ENCODE measurements at regions not wholly inside any gene's neighbourhood (a gene's known extent, or its start where the extent isn't known, plus 50 kb on each side); places are given as distances from the start of the nearest gene placed in this dataset.
"Not testable (repeated sequence)": the region's sequence is repeated elsewhere in the genome, so short reads cannot be mapped to it uniquely, and the experiment has no call there.

DNA sequence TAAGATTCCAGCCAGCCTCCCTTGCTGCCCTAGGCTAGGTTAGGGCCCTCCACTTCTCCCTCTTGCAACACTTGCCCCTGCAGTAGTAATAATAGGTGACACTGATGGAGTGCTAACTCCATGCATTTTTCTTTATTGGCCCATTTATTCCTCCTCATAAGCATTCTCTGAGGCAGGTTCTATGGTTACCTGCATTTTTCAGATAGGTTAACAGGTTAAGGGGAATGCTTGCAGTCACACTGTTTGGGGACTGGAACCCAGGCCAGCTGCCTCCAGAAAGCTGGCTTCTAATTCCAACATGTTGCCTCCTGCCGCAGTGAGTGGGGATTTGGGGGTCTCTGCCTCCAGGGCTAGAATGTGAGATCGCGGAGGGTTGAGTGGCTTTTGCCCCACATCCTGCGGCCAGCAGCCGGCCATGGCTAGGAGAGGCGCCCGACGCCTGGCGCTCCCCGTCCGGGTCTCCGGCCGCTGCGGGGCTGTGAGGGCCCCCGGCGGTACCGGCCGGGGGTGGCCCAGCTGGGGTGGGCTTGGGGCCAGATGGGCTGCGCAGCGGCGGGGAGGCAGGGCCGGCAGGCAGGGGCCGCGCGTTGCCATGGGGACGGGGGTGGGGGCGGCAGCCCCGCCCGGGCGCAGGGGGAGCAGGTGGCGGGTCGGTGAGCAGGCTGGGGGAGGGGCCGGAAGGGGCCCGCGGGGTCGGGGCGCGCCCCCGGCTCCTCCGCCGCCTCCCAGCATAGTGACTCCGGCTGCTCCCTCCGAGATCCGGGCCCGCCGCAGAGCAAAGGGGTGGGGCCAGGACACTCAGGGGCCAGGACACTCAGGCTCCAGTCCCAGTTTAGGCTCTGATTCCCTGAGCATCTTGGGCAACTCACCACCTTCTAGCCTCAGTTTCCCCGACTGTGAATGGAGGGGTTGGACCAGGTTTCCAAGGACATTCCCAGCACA is 68.4 kb upstream of the SSBP3 start:
- peak; percentile 88 for DNase-seq (ENCODE audit: low spot score)

DNA sequence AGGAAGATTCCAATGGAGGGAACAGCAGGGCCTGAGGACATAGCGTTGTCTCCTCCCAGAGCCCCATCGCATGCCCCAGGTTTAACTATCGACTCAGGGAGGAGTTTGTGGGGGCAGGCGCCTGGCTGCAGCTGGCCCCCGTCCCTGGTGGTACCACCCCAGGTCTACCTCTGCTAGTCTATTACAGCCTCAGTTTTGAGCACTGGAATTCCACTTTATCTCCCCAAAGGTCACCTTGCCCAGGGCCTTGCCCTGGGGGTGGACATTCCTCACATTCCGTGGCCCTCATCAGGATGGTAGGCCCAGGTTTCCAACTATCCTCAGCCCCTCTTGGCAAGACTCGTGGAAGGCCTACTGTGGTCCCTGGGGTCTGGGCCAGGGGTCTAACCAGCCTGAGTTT is 65.4 kb upstream of the SSBP3 start:
- no peak for DNase-seq (ENCODE audit: low spot score)

DNA sequence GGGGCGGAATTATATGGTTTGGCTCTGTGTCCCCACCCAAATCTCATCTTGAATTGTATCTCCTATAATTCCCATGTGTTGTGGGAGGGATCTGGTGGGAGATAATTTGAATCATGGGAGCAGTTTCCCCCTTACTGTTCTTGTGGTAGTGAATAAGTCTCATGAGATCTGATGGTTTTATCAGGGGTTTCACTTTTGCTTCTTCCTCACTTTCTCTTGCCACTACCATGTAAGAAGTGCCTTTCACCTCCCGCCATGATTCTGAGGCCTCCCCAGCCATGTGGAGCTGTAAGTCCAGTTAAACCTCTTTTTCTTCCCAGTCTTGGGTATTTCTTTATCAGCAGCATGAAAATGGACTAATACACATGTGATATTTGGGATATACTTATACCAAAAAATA is 63.2 kb upstream of the SSBP3 start:
- DNase-seq (ENCODE audit: low spot score): not testable (repeated sequence)

DNA sequence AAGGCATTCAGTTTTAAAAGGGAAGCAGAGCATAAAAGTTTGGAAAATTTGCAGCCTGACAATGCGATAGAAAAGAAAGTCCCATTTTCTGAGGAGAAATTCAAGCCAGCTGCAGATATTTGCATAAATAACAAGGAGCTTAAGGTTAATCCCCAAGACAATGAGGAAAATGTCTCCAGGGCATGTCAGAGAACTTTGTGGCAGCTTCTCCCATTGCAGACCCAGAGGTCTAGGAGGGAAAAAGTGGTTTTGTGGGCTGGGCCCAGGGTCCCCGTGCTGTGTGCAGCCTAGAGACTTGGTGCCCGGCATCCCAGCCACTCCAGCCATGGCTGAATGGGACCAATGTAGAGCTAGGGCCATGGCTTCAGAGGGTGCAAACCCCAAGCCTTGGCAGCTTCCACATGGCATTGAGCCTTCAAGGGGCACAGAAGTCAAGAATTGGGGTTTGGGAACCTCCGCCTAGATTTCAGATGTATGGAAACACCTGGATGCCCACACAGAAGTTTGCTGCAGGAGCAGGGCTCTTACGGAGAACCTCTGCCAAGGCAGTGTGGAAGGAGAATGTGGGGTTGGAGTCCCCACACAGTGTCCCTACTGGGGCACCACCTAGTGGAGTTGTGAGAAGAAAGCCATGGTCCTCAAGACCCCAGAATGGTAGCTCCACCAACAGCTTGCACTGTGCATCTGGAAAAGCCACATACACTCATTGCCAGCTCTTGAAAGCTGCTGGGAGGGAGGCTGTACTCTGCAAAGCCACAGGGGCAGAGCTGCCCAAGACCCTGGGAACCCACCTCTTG is 62.3 kb upstream of the SSBP3 start:
- DNase-seq (ENCODE audit: low spot score): not testable (repeated sequence)

DNA sequence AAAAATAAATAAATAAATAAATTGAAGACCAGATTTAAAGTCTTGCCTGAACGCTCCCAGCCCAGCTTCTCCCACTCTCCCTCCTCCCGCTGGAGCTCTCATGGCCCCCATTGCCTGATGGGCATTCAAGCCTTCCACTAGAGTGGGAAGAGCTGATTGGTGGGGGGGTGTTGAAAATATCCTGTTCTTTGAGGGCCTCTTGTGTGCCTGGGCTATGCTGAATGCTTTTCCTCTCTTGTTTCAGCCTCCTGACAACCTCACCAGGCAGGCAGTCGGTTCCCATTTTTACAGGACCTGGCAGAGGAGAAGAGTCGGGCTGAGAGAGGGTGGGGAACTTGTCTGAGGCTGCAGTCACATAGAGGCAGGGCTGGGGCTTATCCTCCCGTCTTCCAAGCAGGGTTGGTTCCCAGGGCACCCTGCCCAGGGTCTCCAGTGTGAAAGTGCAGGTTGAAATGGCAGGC is 59.2 kb upstream of the SSBP3 start:
- DNase-seq (ENCODE audit: low spot score): no peak

DNA sequence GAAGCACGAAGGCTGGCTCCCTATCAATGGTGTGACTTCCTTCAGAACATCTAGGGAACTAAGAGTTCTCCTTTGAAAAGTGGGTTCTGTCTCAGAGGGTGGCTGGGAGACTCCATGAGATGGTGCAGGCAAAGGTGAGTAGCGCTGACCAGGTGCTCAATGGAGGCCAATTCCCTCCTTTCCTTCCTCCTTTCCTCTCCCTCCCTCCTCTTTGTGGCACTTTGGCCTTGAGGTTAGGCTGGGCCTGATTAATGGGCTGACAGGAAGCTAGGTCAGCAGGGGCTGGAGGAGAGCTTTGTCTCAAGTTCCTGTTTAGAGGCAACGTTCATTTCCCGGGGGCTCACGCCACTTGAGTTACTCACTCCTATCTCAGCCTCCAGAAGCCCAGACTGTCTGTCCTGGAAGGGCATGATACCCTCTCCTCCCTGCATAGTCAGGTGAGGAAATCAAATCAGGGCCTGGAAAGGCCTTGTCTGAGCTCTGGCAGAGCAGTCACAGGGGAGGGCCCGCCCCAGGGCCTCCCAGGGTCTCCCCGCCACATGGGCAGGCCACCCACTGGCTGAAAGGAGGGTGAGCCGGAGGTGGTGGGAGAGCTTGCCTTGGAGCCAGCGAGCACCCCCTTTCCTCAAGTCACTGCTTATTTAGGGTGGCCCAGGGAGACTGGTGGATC is 58.4 kb upstream of the SSBP3 start:
- no peak for DNase-seq (ENCODE audit: low spot score)

DNA sequence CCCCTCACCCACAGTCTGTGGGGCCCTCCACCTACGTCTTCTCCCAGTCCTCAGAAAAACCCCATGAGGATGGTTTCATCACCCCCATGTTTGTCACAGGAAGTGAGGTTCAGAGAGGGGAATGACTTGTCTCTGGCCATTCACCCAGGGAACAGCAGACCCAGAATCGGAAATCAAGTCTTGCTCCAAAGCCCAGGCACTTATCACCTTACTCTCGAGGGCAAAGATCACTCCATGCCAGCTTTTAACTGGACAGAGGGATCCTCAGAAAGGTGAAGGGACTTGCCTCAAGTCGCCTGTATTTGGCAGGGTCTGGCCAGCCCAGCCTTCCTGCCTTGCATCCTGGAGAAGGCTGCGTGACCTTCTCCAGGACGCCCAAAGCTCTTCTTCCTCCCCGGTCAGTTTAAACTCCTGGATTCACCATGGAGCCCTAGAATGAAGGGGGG is 57.9 kb upstream of the SSBP3 start:
- DNase-seq (ENCODE audit: low spot score): no peak

DNA sequence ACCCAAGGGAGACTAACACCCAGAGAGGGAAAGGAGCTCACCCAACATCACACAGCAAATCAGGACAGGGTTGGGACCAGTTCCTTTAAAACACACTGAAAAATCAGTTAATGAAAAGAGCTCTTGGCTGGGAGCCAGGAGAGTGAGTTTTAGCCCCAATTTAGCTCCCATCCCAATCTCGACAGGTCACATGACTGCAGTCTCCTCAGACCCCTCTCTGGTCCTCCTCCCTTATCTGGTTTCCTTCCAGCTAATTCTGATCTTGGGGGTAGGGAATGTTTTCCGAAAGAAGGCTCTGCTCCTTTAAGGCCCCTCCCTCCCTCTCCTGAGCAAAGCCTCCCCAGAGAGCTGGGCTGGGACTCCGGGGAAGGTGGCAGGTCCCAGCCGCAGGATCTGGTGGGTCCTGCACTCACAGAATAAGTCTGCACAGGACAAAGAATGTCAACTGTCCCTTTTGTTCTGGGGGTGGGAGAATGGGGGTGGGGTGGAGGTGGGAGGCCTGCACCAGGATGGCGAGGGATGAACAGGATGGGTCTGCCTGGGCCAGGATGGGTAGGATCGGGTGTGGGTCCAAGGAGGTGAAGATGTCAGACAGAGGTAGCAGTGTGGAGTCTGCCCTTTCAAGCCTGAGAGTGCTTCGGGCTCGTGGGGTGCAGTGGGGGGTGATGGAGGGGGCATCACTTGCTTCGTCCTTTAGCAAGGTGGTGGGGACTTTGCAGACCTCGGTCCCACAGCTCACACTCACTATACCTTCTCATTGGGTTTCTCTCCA is 57.3 kb upstream of the SSBP3 start:
- no peak for DNase-seq (ENCODE audit: low spot score)

DNA sequence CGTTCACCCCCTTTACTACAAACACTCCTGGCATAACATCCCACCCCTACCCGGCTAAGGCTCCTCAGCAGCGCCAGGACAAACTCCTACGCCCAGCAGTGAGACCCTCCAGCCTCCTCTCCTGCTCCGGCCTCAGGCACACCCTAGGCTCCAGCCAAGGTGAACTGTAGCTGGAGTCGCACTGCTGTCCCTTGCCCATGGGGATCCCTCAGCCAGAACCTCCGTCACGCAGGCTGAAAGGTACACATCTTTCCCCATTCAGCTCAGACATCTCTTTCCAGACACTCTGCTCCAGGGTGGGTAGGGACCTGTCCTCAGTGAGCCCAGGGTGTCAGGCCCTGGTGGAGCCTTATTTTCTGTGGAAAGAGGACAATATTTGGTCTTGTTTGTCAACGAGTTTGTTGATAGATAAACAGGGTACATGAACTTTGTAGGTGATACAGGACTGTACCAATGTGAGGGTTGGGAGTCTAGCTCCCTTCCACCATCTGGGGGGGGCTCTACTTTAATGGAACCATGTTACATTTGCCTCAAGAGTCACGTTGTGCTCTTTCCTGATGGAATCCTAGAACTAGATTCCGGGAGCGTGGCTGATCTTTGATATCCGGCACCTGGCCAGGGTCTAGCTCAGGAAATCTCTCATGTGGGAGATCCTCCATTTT is 56.5 kb upstream of the SSBP3 start:
- no peak for DNase-seq (ENCODE audit: low spot score)

DNA sequence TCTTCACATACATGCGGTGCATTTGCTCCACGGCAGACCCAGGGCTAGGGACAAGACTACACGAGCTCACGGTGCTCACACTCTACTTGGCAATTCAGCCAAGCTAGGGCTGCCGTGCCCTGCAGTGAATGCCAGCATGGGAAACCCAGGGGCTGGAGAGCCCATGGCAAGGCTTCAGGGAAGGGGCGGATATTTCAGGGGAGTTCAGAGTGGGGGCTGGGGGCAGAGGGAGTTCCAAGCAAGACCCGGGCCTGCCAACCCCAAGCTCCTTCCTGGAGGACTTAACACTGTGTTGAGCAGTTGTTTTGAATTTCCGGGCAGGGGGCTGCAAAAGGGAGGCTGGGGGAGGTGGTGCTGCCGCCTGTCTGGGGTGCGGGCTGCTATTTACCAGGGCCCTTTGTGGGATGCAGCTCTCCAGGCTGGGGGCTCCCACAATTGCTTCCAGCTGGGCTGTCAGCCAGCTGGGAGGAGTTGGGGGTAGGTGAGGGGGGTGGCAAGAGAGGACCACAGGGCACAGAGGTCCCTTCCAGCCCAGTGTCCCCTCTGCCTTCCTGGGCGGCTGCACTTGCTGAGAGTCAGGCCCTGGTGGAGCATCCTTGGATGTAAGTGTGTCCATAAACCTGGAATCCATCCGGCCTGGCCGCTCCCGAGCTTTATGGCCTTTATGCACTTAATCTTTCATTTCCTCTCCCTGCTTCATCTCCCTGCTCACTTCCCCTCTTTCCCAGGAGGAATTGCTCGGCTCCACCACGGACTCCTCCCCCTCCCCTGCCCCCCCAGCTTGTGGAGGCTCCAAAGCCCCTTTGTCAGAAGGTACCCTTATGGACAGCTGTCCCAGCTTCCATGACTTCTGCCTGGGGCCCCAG is 55.8 kb upstream of the SSBP3 start:
- no peak for DNase-seq (ENCODE audit: low spot score)

DNA sequence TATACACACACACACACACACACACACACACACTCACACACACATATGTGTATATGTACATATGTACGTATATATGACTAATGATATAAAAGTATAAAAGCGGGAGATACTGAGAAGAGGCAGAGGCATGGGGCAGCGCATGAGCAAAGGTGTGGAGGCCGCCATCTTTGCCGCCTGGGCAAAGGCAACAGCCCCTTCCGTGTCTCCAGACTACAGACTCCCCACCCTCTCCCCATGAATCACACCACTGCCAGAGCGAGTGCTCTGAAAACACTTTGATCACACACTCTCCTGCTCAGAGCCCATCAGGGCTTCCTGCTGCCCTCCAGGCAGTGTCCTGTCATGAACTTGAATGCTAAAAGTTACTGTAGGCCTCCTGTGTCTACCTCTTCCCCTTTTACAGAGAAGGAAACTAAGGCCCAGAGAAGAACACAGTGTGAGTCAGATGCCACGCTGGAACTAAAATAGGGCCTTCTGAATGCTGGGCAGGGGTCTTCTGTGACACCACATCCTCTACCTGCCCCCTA is 54.7 kb upstream of the SSBP3 start:
- DNase-seq (ENCODE audit: low spot score): no peak

DNA sequence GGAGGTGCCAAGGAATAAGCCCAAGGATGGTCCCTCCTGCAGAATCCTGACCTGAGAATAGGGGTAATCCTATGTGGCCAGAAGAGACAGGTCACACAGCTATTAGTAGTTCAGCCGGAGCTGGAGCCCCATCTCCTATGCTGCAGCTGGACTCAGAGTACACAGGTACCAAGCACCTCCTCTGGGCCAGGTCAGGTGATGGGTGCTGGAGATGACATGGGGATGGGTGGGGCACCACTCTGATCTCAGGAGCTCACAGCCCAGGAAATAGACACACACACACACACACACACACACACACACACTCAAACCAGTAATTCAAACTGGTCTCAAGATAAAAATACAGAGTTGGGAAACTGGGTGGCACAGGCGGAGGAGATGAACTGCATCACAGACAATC is 54.2 kb upstream of the SSBP3 start:
- no peak for DNase-seq (ENCODE audit: low spot score)

DNA sequence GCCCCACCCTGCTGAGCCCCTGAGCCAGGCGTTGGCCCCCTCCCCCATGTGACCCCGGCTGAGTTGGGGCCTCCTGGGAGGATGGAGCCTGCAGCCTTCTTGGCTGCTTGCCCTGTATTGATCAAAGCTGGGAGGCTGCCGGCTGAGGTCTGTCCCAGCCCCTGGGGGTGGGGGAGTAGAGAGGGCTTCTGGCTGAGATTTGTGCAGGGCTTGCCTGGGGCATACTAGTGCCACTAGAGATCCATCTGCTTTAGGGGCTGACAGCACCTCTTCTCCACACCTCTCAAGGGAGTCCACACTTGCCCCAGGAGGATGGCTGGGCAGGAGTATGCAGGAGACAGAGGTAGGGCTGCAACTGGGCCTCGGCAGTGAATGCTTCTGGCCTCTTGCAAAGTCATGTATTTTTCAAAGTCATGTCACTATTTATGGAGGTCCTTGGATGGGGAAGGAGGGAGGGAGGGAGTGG is 53.6 kb upstream of the SSBP3 start:
- no peak for DNase-seq (ENCODE audit: low spot score)

DNA sequence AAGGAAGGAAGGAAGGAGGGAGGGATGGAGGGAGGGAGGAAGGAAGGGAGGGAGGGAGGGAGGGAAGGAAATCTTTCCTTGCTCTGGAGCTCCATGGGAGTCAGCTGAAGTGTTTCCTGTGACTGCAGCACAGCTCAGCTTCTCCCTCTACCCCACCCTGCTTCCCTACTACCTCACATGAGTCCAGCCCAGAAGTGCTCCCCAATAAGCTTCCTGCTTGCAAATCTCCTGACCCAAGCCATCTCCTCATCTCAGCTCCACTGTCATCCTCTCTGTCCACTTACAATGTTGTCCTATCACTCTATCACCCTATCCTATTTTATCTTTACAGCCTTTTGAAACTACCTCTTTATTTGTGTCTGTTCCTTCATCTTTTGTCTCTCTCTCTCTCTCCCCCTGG is 52.9 kb upstream of the SSBP3 start:
- DNase-seq (ENCODE audit: low spot score): no peak

DNA sequence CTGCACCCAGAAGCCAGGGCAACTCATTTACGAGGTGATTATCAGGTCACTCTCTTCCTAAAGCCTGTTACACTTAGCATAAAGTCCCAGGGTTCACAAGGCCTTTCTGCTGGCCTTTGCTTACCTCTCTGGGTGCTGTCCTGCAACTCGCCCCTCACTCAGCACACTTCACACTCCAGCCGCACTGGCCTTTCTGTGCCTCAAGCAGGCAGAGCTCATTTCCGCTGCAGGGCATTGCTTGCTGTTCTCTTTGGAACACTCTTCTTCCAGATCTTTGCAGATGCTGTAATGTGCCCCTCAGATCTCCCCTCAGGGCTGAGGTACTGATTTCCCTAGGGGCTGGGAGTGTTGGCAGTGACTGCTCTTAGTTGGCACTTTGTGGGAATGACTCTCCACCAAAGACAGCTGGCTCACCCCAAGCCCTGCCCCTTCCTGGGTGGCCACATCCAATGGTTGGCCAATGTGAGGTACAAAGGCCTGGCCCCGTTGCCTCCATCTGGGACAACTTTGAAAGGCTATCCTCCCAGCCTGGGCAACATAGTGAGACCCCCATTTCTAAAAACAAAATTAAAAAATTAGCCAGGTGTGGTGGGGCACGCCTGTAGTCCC is 50.8 kb upstream of the SSBP3 start:
- no peak for DNase-seq (ENCODE audit: low spot score)

DNA sequence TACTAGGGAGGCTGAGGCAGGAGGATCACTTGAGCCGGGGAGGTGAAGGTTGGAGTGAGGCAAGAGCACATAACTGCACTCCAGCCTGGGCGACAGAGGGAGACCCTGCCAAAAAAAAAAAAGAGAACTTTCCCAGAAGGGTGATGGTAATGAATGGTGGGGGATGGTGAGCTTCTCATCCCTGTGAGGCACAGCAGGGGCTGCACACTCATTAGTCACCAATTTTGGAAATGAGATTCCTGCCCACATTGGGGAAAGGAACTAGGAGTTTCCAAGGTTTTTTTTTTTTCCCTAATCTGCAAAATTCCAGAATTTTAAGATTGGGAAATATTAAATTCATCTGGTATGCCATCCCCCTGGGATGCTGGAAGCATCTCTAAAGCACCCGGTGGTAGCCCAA is 50.2 kb upstream of the SSBP3 start:
- no peak for DNase-seq (ENCODE audit: low spot score)

Measured in iPS-NIHi11 (cell line).